HL-60 (cell line): ENCODE measurements at regions not wholly inside any gene's neighbourhood (a gene's known extent, or its start where the extent isn't known, plus 50 kb on each side); places are given as distances from the start of the nearest gene placed in this dataset.

ENCODE experiments used
- DNase-seq, 2 experiments: peaks; one replicate each; pipeline ENCODE4 v3.0.0-alpha.2; 2010 to 2020; ENCODE audit warnings: low read depth in 1 of 2, low spot score in 1 of 2
- H3K27ac ChIP-seq: fragments of 250-450 bp; sonication (Bioruptor Pico); replicated peaks from 2 replicates; pipeline ENCODE4 v1.5.1; 2020; ENCODE audit warnings: mild to moderate bottlenecking, moderate library complexity
- H3K27me3 ChIP-seq: fragments of 250-450 bp; sonication (Bioruptor Pico); 2 replicates; pipeline ENCODE4 v1.5.1; 2021; ENCODE audit warnings: mild to moderate bottlenecking, moderate library complexity; ENCODE audit not compliant: insufficient read depth, poor library complexity, severe bottlenecking
- H3K4me3 ChIP-seq: replicated peaks from 2 replicates; pipeline ENCODE4 v1.5.1; 2011; ENCODE audit warnings: mild to moderate bottlenecking, control low read depth, low read length; ENCODE audit not compliant: insufficient read depth
- CTCF ChIP-seq: IDR thresholded peaks from one replicate; pipeline ENCODE4 v1.5.1; 2011; ENCODE audit warnings: low read length, control low read depth, inconsistent platforms; ENCODE audit not compliant: insufficient read depth
- GABPA ChIP-seq: IDR thresholded peaks from 2 replicates; pipeline ENCODE4 v1.6.1; 2012; ENCODE audit warnings: low read depth
- POLR2AphosphoS5 ChIP-seq: IDR thresholded peaks from 2 replicates; pipeline ENCODE4 v1.6.1; 2012; ENCODE audit warnings: low read depth
- SPI1 ChIP-seq: IDR thresholded peaks from 2 replicates; pipeline ENCODE4 v1.6.1; 2012; ENCODE audit warnings: low read depth, mild to moderate bottlenecking, borderline replicate concordance
- TF ChIP-seq, protein P1 (sequence below): IDR thresholded peaks from 2 replicates; pipeline ENCODE4 v1.6.1; 2012; ENCODE audit warnings: low read depth; ENCODE audit not compliant: insufficient replicate concordance

- Histone ChIP-seq H3K27ac (no peak overlapping the region), H3K4me3 (no peak overlapping the region), H3K27me3 (no peaks in the 10 kb centered on the region)
- DNase-seq = no peak
- TF ChIP-seq, protein P1, sequence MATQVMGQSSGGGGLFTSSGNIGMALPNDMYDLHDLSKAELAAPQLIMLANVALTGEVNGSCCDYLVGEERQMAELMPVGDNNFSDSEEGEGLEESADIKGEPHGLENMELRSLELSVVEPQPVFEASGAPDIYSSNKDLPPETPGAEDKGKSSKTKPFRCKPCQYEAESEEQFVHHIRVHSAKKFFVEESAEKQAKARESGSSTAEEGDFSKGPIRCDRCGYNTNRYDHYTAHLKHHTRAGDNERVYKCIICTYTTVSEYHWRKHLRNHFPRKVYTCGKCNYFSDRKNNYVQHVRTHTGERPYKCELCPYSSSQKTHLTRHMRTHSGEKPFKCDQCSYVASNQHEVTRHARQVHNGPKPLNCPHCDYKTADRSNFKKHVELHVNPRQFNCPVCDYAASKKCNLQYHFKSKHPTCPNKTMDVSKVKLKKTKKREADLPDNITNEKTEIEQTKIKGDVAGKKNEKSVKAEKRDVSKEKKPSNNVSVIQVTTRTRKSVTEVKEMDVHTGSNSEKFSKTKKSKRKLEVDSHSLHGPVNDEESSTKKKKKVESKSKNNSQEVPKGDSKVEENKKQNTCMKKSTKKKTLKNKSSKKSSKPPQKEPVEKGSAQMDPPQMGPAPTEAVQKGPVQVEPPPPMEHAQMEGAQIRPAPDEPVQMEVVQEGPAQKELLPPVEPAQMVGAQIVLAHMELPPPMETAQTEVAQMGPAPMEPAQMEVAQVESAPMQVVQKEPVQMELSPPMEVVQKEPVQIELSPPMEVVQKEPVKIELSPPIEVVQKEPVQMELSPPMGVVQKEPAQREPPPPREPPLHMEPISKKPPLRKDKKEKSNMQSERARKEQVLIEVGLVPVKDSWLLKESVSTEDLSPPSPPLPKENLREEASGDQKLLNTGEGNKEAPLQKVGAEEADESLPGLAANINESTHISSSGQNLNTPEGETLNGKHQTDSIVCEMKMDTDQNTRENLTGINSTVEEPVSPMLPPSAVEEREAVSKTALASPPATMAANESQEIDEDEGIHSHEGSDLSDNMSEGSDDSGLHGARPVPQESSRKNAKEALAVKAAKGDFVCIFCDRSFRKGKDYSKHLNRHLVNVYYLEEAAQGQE = no peak
- no peak for TF ChIP-seq SPI1
- TF ChIP-seq CTCF = no peak
- TF ChIP-seq POLR2AphosphoS5 = no peak
- TF ChIP-seq GABPA = no peak
Measured at GRCh38 chr2:116979916-116980764, 834.4 kb upstream of the DDX18 start.

DNA sequence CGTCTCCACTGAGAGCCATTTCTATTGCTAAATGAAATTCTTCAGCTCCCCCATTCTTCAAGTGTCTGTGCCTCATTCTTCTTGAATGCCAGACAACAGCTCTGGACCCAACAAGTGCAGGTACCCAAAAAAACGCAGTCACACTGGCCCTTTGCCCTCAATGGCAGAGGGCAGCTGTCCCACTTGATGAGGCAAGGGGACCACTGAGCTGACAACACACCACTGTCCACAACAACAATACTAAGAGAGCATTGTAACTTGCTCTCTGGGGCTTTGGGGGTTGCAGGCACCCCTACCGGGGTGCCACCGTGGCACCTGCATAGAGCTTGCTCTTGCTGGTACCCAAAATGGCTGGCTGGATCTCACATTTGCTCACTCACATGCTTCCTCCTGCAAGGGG, 827.0 kb upstream of the DDX18 start:
- H3K4me3 ChIP-seq = no peak overlapping the region
- no peak overlapping the region for H3K27ac ChIP-seq
- H3K27me3 ChIP-seq = no peaks in the 10 kb centered on the region
- DNase-seq = no peak
- TF ChIP-seq POLR2AphosphoS5 (no peak), CTCF (no peak), GABPA (no peak), SPI1 (no peak)
- TF ChIP-seq, protein P1 = no peak

GRCh38 chr2:116988303-116988702, 826.2 kb upstream of the DDX18 start:
- no peak for DNase-seq
- Histone ChIP-seq H3K4me3 (no peak overlapping the region), H3K27ac (no peak overlapping the region), H3K27me3 (no peaks in the 10 kb centered on the region)
- TF ChIP-seq CTCF (no peak), GABPA (no peak), SPI1 (no peak), POLR2AphosphoS5 (no peak)
- TF ChIP-seq, protein P1 = no peak
